Bronchial epithelial cell (primary cell): ENCODE measurements at regions not wholly inside any gene's neighbourhood (a gene's known extent, or its start where the extent isn't known, plus 50 kb on each side); places are given as distances from the start of the nearest gene placed in this dataset.

ENCODE experiments used
- DNase-seq: peaks from one replicate; pipeline ENCODE4 v3.0.0-alpha.2; 2010; ENCODE audit warnings: low read depth
- FAIRE-seq: peaks from 2 replicates; lab custom pipeline; 2011; peaks lifted over from hg19 to GRCh38; lab: Jason Lieb, UNC
- H3K27me3 ChIP-seq: 2 replicates; pipeline ENCODE4 v1.5.1; 2011; ENCODE audit warnings: low read length; ENCODE audit not compliant: control insufficient read depth, insufficient read depth
- H3K36me3 ChIP-seq: 2 replicates; pipeline ENCODE4 v1.5.1; 2011; ENCODE audit warnings: low read length; ENCODE audit not compliant: control insufficient read depth, insufficient read depth
- H3K4me3 ChIP-seq: 2 replicates; pipeline ENCODE4 v1.5.1; 2011; ENCODE audit warnings: mild to moderate bottlenecking, low read depth, low read length, control low read depth
- CTCF ChIP-seq: IDR thresholded peaks from 2 replicates; pipeline ENCODE4 v1.5.1; 2011; ENCODE audit warnings: mild to moderate bottlenecking, moderate library complexity, low read length, control low read depth, inconsistent platforms; ENCODE audit not compliant: insufficient read depth, severe bottlenecking

DNA sequence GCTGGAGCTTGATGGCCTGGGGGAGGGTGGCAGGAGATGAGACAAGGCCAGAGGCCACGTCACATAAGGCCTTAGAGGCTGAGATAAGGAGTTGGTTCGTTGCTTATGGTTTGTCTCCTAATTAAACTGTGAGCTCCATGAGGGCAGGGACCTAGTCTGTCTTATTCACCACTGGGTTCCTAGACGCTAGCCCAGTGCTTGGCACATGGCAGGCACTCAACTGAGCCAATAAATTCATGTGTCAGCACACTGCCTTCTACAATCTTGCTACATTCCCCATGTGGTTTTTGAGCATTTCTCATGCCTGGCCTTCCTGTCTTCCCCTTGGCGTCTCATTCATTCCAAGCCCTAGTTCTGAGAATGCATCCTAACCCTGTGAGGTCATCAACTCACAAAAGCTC, 92.5 kb upstream of the MED13L start:
- TF ChIP-seq CTCF = no peak
- Histone ChIP-seq H3K27me3 (no peaks in the 10 kb centered on the region), H3K36me3 (no peaks in the 10 kb centered on the region), H3K4me3 (no peak overlapping the region)
- no peak for DNase-seq
- FAIRE-seq = no peak

- FAIRE-seq = no peak
- H3K36me3 ChIP-seq = no peaks in the 10 kb centered on the region
- TF ChIP-seq CTCF = no peak
- no peak for DNase-seq
- no peaks in the 10 kb centered on the region for H3K27me3 ChIP-seq
- H3K4me3 ChIP-seq = no peak overlapping the region
Observed at GRCh38 chr12:116370886-116371580, 93.5 kb upstream of the MED13L start.

DNA sequence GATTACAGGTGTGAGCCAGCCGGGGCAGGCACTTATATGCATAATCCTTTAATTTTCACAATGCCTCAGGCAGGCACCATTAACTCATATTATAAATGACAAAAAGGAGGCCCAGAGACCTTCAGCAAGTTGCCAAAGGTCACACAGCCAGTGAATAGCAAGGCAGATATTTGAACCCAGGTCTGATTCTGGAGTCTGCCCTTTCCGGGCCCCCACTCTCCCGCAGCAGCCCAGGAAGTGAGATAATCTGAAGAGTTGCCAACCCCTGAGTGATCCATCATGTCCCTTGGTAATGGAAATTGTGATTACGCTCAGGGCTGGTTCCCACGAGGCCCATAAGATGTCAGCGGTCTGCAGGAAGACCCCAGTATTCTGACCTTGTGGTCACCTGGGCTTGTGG, 95.3 kb upstream of the MED13L start:
- no peak for TF ChIP-seq CTCF
- H3K27me3 ChIP-seq = no peaks in the 10 kb centered on the region
- H3K36me3 ChIP-seq = no peaks in the 10 kb centered on the region
- no peak overlapping the region for H3K4me3 ChIP-seq
- FAIRE-seq (no peak), DNase-seq (no peak)

- no peak for TF ChIP-seq CTCF
- DNase-seq (no peak), FAIRE-seq (no peak)
- no peaks in the 10 kb centered on the region for H3K27me3 ChIP-seq
- H3K4me3 ChIP-seq = no peak overlapping the region
- H3K36me3 ChIP-seq = no peaks in the 10 kb centered on the region
Observed at GRCh38 chr12:116373572-116374206, 96.2 kb upstream of the MED13L start.

GRCh38 chr12:116374207-116374606, 96.7 kb upstream of the MED13L start:
- H3K27me3 ChIP-seq = no peaks in the 10 kb centered on the region
- no peak for TF ChIP-seq CTCF
- H3K4me3 ChIP-seq = no peak overlapping the region
- H3K36me3 ChIP-seq = no peaks in the 10 kb centered on the region
- no peak for FAIRE-seq
- no peak for DNase-seq

GRCh38 chr12:116375278-116375842, 97.9 kb upstream of the MED13L start:
- Histone ChIP-seq H3K4me3 (no peak overlapping the region), H3K36me3 (no peaks in the 10 kb centered on the region), H3K27me3 (no peaks in the 10 kb centered on the region)
- TF ChIP-seq CTCF = no peak
- DNase-seq (no peak), FAIRE-seq (no peak)
